Thyroid gland (tissue), 4 donors: ENCODE measurements at regions not wholly inside any gene's neighbourhood (a gene's known extent, or its start where the extent isn't known, plus 50 kb on each side); places are given as distances from the start of the nearest gene placed in this dataset.

Experiments
- POLR2A ChIP-seq, 2 donors: fragments of 450-650 bp; IDR thresholded peaks; one replicate each; pipeline ENCODE4 v1.6.1; 2017; ENCODE audit warnings: antibody characterized with exemption in 2 of 2, mild to moderate bottlenecking in 2 of 2, moderate library complexity in 1 of 2
- TF ChIP-seq, protein P1 (sequence below), 6 experiments: fragments of 200-600 bp in 3 of 6; fragments of 450-650 bp in 3 of 6; sonication (generic) in 3 of 6; IDR thresholded peaks; one replicate each; pipeline ENCODE4 v1.5.1; 2016 to 2019; ENCODE audit warnings: antibody characterized with exemption in 6 of 6, mild to moderate bottlenecking in 2 of 6, inconsistent platforms in 1 of 6, moderate library complexity in 1 of 6

DNA sequence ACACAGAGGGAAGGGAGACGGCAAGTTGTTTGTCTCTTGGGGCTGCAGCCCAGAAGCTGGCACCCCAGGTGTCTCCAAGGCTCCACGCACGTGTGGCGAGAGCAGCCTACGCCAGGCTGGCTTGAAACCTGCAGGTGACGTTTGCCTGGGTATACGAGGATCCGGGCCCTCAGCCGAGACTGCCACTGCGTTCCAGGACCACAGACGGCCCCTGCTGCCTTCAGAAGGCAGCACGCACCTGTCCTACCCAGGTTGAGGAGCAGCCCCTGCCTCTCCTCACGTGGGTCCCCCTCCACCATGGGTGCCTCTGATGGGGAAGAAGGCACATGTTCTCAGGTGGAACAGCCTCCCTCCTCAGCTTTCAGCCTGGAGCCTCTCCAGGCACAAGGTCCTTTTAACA is 75.3 kb upstream of the PRR20G start:
- TF ChIP-seq, protein P1, sequence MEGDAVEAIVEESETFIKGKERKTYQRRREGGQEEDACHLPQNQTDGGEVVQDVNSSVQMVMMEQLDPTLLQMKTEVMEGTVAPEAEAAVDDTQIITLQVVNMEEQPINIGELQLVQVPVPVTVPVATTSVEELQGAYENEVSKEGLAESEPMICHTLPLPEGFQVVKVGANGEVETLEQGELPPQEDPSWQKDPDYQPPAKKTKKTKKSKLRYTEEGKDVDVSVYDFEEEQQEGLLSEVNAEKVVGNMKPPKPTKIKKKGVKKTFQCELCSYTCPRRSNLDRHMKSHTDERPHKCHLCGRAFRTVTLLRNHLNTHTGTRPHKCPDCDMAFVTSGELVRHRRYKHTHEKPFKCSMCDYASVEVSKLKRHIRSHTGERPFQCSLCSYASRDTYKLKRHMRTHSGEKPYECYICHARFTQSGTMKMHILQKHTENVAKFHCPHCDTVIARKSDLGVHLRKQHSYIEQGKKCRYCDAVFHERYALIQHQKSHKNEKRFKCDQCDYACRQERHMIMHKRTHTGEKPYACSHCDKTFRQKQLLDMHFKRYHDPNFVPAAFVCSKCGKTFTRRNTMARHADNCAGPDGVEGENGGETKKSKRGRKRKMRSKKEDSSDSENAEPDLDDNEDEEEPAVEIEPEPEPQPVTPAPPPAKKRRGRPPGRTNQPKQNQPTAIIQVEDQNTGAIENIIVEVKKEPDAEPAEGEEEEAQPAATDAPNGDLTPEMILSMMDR (IDR thresholded peaks at IDR 0.05), result no peak
- no peak for TF ChIP-seq POLR2A (IDR thresholded peaks at IDR 0.05)
